HG02981 (cell line): ENCODE measurements at regions not wholly inside any gene's neighbourhood (a gene's known extent, or its start where the extent isn't known, plus 50 kb on each side); places are given as distances from the start of the nearest gene placed in this dataset.

Experiments used
- ATAC-seq: cut with Tn5 transposase; IDR thresholded peaks from one replicate; pipeline ENCODE4 v1.9.1; 2021; ENCODE audit warnings: mild to moderate bottlenecking, moderate library complexity; ENCODE audit not compliant: unreplicated experiment

- no peak for ATAC-seq
Measured at GRCh38 chr20:6953611-6954010, 186.1 kb downstream of the BMP2 start.

DNA sequence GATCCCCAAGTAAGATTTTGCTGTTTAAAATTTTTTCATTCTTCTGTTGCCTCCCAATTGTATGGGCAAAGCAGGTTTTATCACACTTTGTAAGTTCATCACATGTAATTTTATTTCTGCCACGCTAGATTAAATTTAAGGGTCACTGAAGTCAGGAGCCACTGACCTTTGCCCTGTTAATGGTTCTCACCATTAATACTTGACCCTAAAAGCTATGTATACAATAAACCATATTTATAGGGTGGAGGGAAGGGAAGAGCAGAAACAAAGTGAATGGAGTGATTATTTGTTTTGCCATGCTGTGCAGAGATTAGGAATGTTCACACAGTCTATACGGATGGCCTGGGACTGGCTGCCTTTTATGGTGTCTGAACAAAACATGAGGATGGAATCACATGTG, 186.7 kb downstream of the BMP2 start:
- ATAC-seq: no peak

DNA sequence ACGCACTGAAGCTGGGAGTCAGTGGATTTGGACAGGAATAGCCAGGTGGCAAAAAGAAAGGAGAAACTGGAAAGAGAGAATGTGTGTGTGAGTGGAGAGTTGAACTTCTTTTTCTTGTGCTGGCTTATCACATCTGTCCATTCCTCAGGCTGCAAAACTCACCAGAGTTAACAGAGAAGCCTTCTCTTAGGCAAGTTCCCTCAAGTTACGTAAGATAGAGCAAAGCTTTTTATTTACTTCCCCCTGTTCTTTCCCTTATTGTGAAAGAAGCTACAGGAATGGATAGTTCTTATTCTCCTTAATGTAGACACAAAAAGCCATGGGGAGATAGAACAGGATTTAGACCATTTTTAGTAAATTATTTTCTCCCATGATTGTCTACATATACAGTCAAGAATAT, 188.6 kb downstream of the BMP2 start:
- ATAC-seq: no peak

DNA sequence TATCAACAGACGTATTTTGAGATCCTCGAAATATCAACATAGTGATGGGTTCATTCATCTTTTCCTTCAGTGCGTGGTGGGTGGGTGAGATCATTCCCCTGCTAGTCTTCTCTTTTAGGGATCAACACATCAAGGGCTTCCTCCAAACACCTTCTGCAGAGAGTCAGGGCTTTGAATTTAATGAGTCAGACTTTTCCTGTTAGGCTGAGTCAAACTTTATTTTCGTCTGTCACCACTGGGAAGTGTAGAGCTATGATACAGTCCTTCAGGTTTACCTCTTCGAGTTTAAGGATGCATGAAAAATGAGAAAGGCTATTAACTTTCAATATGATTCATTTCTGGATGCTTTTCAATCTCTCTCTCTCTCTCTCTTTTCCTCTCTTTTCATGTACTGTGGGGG, 189.1 kb downstream of the BMP2 start:
- ATAC-seq: no peak

GRCh38 chr20:6959900-6960312, 192.4 kb downstream of the BMP2 start:
- no peak for ATAC-seq

DNA sequence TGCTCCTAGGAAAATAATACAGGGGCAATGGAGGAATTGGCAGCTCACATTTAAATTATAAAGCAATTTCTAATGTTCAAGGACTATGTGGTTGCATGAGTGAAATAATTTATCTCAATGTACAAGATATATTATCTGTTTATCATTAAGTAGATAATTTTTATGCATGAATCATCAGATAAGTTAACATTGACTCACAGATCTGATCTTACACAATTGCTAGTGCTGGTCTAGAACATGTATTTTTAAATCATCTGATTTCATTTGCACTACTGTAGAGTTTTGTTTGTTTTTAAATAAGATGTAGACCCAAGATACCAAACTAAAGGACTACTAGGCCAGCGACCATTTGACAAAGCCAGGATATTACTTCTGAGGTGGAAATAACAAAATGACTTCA, 199.2 kb downstream of the BMP2 start:
- ATAC-seq: no peak

- ATAC-seq: no peak
Measured at GRCh38 chr20:6974838-6975237, 207.4 kb downstream of the BMP2 start.

DNA sequence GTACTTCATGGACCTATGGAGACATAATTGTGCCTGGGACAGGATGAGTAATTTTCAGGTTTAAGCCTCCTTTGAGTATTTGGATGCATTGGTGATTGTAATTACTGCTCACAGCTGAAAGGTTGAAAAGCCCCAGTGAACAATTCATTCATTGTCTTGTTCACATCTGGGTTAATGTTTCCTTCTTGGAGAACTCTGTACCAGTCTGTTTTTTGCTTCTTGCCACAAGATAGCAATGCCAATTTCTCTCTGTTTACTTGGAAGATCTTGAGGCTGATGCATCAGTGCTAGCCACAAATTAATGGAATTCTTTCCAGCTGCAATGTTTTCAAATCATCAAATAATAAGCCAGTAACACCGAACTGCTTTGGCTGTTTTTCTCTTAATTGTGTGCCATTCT, 207.8 kb downstream of the BMP2 start:
- no peak for ATAC-seq

DNA sequence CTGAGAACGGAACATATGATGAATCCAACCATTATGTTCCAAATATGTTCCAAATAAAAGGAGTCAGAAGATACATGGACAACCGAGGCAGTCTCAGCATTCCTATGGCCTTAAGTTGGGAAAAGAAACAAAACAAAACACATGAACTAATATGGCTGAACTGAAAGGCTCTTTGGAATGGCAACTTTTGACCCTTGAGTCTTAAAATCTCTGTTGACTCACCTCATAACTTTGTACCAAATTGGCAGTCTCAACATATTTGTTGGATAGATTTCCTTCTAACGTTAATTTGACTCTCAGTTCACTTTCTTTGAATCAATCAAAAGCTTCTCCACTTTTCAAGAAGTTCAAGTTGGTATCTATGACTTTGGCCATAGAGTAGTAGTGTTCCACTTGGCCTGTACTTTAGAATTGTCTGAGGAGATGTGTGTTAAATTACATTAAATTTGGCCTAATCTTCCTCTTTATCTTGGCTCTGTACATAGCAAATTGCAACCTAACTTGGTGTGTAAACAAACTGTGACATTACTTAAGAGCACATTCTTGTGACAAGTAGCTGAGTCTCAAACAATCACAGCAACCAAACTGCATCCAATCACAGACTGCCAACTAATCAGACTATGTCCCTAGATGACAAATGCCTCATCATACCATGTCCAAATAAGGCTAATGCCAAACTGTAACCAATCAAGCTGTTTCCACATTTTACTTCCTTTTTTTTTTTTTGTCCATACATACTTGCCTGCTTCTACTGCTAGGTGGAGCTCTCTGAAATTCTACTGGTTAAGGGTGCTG, 208.8 kb downstream of the BMP2 start:
- ATAC-seq: no peak

DNA sequence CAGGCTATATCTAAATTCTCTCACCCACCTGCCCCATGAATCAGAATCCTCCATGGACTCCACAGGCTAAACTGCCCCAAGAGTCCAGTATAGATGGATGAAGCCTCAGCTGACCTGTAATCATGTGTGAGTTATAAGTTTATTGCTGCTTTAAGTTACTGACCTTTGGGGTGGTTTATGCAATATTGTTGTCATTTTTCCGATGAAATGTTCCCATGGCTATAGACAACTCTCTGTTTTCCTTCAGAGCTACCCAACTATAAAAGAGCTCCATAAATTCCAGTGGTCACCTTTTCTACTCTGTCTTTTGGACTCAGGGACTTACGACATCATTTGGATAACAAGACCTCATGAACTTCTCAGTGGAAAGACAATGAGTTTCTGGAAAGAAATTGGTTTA, 212.1 kb downstream of the BMP2 start:
- no peak for ATAC-seq

GRCh38 chr20:6993011-6993410, 225.5 kb downstream of the BMP2 start:
- ATAC-seq: no peak

DNA sequence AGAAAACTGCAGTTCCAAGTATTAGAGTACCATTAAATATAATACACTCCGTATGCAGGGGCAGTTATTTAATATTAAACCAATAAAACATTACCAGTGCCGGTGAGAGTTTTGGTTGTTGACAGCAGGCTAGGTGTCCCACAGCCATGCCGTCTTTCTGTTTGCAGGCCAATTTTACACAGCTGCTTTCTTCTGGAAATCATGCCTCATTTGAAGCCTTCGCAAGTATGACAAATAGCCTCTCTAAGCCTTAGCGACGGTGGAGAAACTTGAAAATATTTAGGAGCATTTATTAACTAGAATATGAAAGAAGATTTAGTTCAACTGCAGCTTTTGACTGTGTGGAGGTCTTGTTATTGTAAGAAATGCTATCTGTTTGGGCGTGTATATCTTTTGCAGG, 226.0 kb downstream of the BMP2 start:
- ATAC-seq: no peak

DNA sequence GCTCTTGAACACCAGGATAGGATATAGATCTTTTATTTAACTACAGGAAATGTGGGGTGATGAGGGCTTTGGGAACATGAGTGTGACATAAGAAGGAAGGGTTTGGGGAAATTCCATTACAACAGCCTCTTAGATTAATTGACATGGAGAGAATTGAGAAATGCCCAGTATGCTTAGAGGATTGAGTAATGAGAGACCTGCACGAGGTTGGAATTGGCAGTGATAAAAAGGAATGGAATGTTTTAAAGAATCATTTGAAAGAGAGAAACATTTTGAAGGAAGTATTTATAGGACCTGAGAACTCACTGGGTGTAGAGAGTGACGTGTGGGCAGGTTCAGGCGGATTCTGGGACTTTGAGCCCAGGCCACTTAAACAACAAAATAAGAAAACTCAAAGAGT, 227.0 kb downstream of the BMP2 start:
- no peak for ATAC-seq

DNA sequence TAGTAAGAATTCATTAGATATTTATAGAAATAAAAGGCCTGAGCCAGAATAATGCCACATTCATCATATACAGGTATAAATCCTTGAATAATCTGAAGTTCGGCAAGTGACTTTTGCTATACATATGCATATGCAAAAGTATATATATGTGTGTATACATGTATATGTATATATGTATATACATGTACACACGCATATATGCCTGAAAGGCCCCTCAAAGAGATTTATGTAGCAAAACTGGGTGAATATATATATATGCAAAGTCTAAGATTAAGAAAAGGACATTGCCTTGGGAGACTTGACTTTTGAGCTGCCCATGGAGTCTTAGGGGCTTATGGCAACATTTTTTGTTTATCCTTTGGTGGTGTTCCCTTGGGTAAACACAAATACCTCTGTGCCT, 231.4 kb downstream of the BMP2 start:
- ATAC-seq: no peak

GRCh38 chr20:6999381-6999780, 231.9 kb downstream of the BMP2 start:
- ATAC-seq: no peak

- no peak for ATAC-seq
Measured at GRCh38 chr20:7003598-7003997, 236.1 kb downstream of the BMP2 start.

GRCh38 chr20:7004801-7005200, 237.3 kb downstream of the BMP2 start:
- no peak for ATAC-seq

- ATAC-seq: no peak
Measured at GRCh38 chr20:7010527-7010926, 243.0 kb downstream of the BMP2 start.

DNA sequence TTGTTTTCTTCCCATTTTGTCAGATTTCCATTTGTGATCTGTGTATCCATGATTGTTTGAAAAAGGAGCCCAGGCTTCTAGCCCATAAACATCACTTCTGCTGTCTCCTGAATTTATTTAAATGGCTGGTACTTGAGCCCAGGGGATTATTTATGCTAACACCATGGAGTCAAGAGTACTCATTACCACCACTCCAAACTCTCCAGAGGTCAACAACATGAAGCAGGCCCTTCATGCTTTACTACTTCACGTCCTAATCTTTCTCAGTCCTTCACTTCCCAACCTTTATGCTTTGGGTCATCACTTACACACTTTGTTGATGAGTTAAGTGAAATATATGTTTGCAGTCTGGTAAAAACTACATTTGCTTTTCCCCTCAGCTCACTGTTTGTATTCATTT, 247.8 kb downstream of the BMP2 start:
- ATAC-seq: no peak

GRCh38 chr20:7022597-7022996, 255.1 kb downstream of the BMP2 start:
- no peak for ATAC-seq

DNA sequence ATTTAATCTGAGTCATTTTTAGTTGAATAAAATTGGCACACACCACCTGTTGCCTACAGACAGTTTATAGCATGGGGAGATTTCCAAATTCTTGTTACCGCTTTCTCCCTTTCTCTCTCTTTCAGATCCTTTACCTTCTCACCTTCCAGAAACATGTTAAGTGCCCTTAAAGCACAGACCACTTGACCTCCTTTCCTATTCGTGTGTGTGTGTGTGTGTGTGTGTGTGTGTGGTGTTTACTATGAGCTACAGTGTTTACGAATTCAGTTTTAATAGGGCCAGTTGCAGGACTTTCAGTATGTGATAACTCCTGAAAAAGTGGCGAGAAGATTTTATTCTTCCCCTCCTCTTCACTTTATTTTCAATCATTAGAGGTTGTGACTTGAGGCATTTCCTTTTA, 258.1 kb downstream of the BMP2 start:
- ATAC-seq: no peak

DNA sequence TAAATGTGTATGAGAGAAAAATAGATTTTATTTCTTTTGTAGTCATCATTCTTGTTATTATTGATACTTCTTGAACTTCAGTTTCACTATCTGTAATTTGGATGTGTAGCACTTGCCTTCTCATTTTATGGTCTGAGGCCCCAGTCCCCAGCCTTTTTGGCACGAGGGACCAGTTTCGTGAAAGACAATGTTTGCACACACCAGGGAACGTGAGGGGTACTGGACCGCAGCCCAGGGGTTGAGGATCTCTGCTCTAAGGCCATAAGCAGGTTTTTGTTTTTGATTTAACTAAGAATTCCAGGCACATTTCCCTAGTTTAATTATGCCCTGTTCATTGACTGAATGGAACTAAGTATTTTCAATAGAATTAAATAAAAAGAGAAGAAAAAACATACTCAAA, 261.5 kb downstream of the BMP2 start:
- no peak for ATAC-seq

- ATAC-seq: no peak
Measured at GRCh38 chr20:7031222-7031621, 263.7 kb downstream of the BMP2 start.
